ENCODE measurements at regions not wholly inside any gene's neighbourhood (a gene's known extent, or its start where the extent isn't known, plus 50 kb on each side); places are given as distances from the start of the nearest gene placed in this dataset.

DNA sequence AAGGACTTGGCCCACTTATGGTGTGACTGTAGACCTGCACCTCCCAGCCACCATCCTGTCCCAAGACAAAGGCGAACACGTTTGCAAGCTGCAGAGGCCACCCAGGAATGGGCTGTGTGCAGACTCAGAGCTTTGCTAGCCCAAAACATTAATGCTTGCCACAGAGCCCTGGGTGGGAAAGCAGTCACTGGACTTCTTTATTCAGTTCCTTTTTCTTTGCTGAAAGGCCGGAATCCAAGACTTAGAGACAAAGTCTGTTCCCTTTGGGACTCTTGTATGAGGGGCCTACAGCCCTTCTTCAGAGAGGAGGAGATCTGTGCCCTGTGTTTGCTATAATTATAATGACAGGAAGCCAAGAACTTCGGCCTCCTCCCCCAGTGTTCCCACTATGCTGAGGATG, 167.8 kb downstream of the DLEU7 start:
- no peak overlapping the region for H3K27ac ChIP-seq
- TF ChIP-seq ZFX (IDR thresholded peaks at IDR 0.05; ENCODE audit: borderline replicate concordance) (no peak), CTCF (IDR thresholded peaks at IDR 0.05) (no peak)

DNA sequence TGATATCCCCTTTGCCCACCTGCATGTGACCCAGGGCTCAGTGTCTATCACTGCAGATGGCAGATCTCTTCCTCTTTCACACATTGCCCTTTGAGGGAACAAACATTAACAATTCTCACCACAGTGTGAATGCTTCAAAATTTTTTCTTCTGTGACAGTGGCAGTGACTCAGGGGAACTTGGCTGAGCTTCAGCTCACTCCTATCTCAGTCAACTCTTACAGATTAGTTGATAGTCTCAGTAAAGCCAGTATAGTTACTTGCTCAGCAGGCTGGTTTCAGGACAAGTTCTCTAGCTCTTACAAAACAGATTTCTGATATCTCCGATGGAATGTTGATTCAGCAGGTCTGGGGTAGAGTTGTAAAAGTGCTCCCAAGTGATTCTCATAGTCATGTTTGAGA, 166.9 kb downstream of the DLEU7 start:
- no peak overlapping the region for H3K27ac ChIP-seq
- TF ChIP-seq ZFX (IDR thresholded peaks at IDR 0.05; ENCODE audit: borderline replicate concordance) (no peak), CTCF (IDR thresholded peaks at IDR 0.05) (no peak)

DNA sequence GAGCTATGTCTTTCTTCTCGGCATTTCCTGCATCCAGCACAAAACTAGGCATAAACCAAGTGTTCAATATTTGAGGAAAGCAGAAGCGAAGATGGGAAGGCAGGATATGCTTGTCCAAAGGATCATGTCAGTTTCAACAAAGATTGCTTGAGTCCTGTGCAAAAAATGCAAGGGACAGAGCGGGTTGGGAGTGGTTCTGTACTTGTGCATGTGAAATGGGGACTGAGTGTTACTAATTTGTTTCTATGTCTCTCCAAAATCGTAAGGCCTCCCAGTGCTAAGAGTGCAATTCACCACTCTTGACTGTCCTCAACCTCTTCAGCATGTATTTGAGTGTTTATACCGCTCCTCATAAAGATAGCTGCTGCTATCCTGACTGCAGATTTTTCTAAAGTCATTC, 166.2 kb downstream of the DLEU7 start:
- TF ChIP-seq ZFX (IDR thresholded peaks at IDR 0.05; ENCODE audit: borderline replicate concordance) (no peak), CTCF (IDR thresholded peaks at IDR 0.05) (no peak)
- no peak overlapping the region for H3K27ac ChIP-seq

- H3K27ac ChIP-seq, result no peak overlapping the region
- TF ChIP-seq CTCF (IDR thresholded peaks at IDR 0.05), result no peak
- TF ChIP-seq ZFX (IDR thresholded peaks at IDR 0.05; ENCODE audit: borderline replicate concordance), result no peak
Measured at GRCh38 chr13:50677687-50678463, 165.6 kb downstream of the DLEU7 start.

DNA sequence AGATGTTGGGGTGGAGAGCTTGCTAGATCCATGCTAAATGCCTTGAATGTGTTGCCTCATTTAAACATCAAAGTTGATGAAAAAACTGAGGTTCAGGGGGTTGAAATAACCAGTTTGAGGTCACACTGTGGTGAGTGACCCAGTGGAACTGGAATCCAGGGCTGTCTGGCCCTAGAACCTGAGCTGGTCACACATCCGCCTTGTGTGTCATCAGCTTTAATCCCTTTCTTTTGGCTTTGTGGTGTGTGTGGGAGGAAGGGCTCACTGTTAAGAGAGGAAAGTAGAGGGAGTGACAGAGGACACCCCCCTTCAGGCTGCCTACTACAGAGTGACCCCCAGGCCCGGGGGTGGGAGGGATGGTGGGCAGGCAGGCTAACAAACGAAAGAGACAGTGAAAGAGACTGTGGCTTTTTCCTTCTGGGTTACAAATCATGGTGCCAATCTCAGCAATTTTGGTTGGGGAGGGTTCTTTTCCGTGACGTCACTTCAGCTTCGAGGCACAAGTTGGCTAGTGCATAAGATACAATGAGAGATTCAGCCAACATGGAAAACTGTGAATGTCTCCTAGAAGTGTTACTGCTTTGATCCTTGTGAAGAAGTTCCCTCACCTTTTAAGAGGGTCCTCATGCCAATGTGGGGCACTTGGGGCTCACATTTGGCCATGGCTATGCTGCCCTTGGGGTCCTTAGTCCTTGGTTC, 164.9 kb downstream of the DLEU7 start:
- TF ChIP-seq ZFX (IDR thresholded peaks at IDR 0.05; ENCODE audit: borderline replicate concordance) (no peak), CTCF (IDR thresholded peaks at IDR 0.05) (no peak)
- no peak overlapping the region for H3K27ac ChIP-seq

GRCh38 chr13:50679321-50679720, 164.2 kb downstream of the DLEU7 start:
- TF ChIP-seq CTCF (IDR thresholded peaks at IDR 0.05), result no peak
- no peak for TF ChIP-seq ZFX (IDR thresholded peaks at IDR 0.05; ENCODE audit: borderline replicate concordance)
- no peak overlapping the region for H3K27ac ChIP-seq

DNA sequence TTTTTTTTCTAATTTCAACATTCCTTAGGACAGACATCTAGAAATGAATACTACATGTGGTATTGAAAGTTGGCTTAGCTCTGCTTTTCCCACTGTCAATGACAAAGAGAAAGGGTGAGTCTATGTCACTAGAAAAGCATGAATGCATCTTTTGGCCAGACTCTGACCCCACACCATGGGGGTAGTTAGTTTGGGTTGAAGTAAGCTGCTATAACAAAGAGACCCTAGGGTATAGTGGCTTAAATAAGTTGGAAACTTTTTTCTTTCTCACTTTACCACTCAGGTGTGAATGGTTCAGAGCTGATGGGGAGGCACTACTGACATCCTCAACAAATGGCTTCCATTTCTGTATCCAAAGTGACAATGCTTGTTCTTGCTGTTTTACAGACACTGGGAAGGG, 161.5 kb downstream of the DLEU7 start:
- TF ChIP-seq ZFX (IDR thresholded peaks at IDR 0.05; ENCODE audit: borderline replicate concordance), result no peak
- TF ChIP-seq CTCF (IDR thresholded peaks at IDR 0.05), result no peak
- no peak overlapping the region for H3K27ac ChIP-seq
